Activated CD4-positive, alpha-beta T cell treated with anti-CD3 and anti-CD28 coated beads, Interleukin-2, amount 50 U/mL, for 48 hours (primary cell): ENCODE measurements at regions not wholly inside any gene's neighbourhood (a gene's known extent, or its start where the extent isn't known, plus 50 kb on each side); places are given as distances from the start of the nearest gene placed in this dataset.

Source experiments
- DNase-seq, 2 experiments: peaks; one replicate each; pipeline ENCODE4 v3.0.0-alpha.2; 2020

- DNase-seq: no peak
Measured at GRCh38 chr15:53296603-53297002, 462.9 kb downstream of the WDR72 start.

GRCh38 chr15:53295574-53295973, 463.9 kb downstream of the WDR72 start:
- no peak for DNase-seq

GRCh38 chr15:53288542-53288941, 470.9 kb downstream of the WDR72 start:
- no peak for DNase-seq

GRCh38 chr15:53274630-53275029, 484.5 kb upstream of the ONECUT1 start:
- no peak for DNase-seq

GRCh38 chr15:53272116-53272515, 482.0 kb upstream of the ONECUT1 start:
- no peak for DNase-seq

GRCh38 chr15:53266176-53266575, 476.0 kb upstream of the ONECUT1 start:
- no peak for DNase-seq

- no peak for DNase-seq
Measured at GRCh38 chr15:53260647-53261046, 470.5 kb upstream of the ONECUT1 start.

- DNase-seq: no peak
Measured at GRCh38 chr15:53256457-53256856, 466.3 kb upstream of the ONECUT1 start.

- no peak for DNase-seq
Measured at GRCh38 chr15:53256043-53256442, 465.9 kb upstream of the ONECUT1 start.

GRCh38 chr15:53251996-53252395, 461.9 kb upstream of the ONECUT1 start:
- DNase-seq: no peak

GRCh38 chr15:53251523-53251922, 461.4 kb upstream of the ONECUT1 start:
- no peak for DNase-seq

- DNase-seq: no peak
Measured at GRCh38 chr15:53247041-53247708, 457.0 kb upstream of the ONECUT1 start.

- no peak for DNase-seq
Measured at GRCh38 chr15:53246404-53246803, 456.3 kb upstream of the ONECUT1 start.

GRCh38 chr15:53233801-53234200, 443.7 kb upstream of the ONECUT1 start:
- DNase-seq: no peak

GRCh38 chr15:53230473-53230872, 440.3 kb upstream of the ONECUT1 start:
- DNase-seq: no peak

- no peak for DNase-seq
Measured at GRCh38 chr15:53226559-53226958, 436.4 kb upstream of the ONECUT1 start.

- DNase-seq: no peak
Measured at GRCh38 chr15:53225781-53226180, 435.6 kb upstream of the ONECUT1 start.

- DNase-seq: no peak
Measured at GRCh38 chr15:53224371-53224770, 434.2 kb upstream of the ONECUT1 start.

- no peak for DNase-seq
Measured at GRCh38 chr15:53223815-53224214, 433.7 kb upstream of the ONECUT1 start.

GRCh38 chr15:53218666-53219580, 428.8 kb upstream of the ONECUT1 start:
- no peak for DNase-seq

- no peak for DNase-seq
Measured at GRCh38 chr15:53216036-53216435, 425.9 kb upstream of the ONECUT1 start.

GRCh38 chr15:53213336-53213735, 423.2 kb upstream of the ONECUT1 start:
- DNase-seq: no peak

- DNase-seq: no peak
Measured at GRCh38 chr15:53212785-53213184, 422.6 kb upstream of the ONECUT1 start.

- no peak for DNase-seq
Measured at GRCh38 chr15:53210653-53211052, 420.5 kb upstream of the ONECUT1 start.
